ENCODE measurements at regions not wholly inside any gene's neighbourhood (a gene's known extent, or its start where the extent isn't known, plus 50 kb on each side); places are given as distances from the start of the nearest gene placed in this dataset.
"Not testable (repeated sequence)": the region's sequence is repeated elsewhere in the genome, so short reads cannot be mapped to it uniquely, and the experiment has no call there.

DNA sequence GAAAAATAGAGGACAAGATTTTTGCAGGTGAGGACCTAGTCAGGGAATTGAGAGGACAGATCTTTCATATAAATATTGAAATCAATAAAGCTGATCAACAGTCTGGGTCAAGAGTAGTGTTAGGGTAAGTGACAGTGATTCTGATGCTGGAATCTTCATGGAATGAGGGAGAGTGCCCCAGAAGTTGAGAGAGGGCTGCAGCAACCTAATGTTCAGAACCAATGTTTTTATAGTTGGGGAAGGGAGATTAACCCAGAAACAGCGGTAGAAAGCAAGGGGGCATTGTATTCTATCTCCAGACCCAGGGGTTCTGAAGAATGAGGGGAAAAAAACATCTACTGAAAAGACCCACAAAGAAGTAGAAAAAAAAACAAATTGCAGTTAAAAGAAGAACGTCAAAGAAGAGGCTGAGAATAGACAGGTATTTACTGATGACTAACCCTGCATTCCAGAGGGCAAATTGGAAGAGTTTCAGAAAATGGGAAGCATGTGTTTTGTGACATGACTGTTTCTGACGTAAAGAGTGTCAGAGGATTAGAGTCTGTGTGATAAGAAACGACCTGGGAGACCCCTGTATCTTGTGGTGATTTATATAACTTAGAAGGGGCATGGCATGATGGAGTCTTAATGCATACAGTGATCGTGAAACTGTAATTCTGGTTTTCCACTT lies 819.6 kb upstream of the EPHA5 start:
- DNase-seq (ENCODE audit: extremely low read depth, low read depth, low spot score): no peak

DNA sequence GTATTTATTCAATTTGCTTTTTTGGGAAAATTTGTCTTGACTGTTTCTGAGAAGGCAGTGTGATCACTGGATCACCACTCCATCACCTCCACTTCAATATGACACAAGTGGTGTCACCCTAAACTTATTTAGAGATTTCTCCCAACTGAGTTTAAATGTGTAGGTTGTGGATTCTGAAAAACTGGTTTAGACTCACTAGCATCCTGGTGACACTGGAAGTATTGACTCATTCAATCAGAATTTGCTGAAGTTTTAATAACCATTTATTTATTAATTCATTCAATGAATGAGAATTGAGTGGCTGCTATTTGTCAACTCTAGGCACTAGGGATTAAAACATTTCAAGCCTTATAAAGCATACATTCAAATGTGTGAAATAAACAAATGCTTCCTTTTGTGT lies 819.1 kb upstream of the EPHA5 start:
- no peak for DNase-seq (ENCODE audit: extremely low read depth, low read depth, low spot score)

DNA sequence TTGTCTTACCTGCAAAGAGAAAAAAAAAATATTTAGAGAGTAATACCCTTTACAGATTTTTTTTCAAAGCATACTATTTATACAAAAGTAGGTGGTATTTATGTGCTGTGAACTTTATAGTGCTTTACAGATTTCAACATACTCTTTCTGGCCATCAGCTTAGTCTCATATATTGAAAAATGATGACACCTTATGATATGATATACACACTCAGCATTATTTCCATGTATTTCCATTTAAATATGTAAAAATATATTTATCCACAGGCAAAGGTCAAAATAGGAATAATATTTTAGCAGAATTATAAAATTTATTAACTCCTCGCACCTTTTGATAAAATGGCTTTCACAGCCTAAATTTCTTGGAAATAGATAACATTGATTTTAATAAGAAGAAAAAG lies 815.8 kb upstream of the EPHA5 start:
- DNase-seq (ENCODE audit: extremely low read depth, low read depth, low spot score): no peak

DNA sequence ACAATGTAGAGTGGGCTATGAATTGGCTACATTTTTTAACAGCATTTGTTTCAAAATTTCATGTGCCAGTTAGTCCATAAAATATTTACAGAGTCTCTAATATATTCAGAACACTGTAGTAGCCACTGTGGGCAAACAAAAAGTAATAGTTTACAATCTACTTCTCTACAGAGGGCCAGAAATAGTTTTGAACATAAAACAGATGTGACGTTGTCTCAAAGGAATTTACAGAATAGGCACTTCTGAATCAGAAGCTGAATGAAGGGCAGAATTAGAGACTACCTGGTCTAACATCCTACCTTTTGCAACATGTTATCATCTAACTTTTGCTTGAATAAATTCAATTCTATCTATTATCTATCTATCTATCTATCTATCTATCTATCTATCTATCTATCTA lies 811.9 kb upstream of the EPHA5 start:
- no peak for DNase-seq (ENCODE audit: extremely low read depth, low read depth, low spot score)

DNA sequence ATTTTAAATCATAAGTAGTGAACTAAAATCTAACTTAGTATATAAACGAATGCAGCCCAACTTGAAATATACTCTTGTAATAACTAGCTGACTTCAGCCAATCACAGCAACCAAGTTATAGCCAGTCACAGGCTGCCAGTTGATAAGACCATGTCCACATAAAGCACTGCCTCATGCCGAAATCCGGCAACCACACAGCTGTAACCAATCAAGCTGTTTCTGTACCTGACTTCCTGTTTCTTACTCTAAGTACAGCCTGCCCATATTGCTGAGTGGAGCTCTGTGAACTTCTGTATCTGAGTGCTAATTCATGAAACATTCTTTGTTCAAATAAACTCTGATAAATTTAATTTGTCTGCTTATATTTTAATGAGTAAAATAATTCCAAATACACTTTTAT lies 805.3 kb upstream of the EPHA5 start:
- DNase-seq (ENCODE audit: extremely low read depth, low read depth, low spot score): no peak

DNA sequence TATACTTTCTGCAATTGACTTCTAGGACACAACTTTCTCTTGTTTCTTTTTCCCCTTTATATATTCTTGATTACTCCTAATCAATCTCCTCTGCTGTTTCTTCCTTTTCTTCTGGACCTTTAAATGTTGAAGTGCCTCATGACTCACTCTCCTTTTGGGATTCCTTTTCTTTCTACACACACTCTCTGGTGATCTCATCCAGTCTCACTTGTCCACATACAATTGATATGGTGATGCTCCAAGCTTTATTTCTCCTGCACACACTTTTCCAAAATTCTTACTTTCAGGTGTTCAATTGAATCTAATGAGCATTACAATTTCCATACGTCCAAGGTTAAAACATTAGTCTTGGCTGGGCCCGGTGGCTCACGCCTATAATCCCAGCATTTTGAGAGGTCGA lies 794.8 kb upstream of the EPHA5 start:
- no peak for DNase-seq (ENCODE audit: extremely low read depth, low read depth, low spot score)

DNA sequence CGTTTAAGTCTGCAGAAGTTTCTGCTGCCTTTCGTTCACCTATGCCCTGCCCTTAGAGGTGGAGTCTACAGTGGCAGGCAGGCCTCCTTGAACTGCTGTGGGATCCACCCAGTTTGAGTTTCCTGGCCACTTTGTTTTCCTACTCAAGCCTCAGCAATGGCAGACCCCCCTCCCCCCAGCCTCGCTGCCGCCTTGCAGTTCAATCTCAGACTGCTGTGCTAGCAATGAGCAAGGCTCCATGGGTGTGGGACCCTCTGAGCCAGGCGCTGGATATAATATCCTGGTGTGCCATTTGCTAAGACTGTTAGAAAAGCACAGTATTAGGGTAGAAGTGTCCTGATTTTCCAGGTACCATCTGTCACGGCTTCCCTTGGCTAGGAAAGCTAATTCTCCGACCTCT lies 792.6 kb upstream of the EPHA5 start:
- not testable (repeated sequence) for DNase-seq (ENCODE audit: extremely low read depth, low read depth, low spot score)

DNA sequence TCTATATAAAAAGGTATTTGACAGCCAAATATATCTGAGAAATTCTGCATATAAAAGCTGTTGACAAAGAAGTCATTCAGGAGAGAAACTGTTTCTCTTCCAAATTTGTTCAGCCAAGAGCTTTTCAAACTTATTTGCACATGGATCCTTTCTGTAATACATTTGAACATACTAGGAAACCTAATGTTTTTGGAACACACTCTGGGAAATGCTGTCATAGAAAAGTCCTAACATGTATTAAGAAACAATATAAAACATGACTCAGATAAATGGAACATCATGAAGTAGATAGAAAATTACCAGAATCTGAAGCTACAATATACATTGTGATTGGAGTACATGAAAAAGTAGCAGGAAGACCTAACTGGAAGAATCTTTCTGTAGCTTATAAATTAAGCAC lies 781.5 kb upstream of the EPHA5 start:
- no peak for DNase-seq (ENCODE audit: extremely low read depth, low read depth, low spot score)

DNA sequence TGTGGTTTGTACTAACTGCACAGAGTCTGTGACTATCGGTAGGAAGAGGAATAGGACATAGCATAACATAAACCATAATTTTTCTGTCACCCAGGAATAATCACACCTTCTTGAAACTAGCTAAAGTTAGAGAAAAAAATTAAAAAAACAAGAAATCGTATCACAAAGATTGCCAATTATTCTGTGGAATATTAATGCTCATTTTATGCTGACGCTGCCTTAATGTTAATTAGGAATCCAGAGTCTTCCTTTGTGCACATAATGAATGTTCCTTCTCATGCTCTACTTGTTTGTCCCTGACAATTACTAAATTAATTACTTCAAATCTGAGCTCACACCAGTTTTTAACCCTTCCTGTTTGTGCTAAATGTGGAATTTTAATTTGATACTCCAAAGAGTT lies 772.7 kb upstream of the EPHA5 start:
- no peak for DNase-seq (ENCODE audit: extremely low read depth, low read depth, low spot score)

DNA sequence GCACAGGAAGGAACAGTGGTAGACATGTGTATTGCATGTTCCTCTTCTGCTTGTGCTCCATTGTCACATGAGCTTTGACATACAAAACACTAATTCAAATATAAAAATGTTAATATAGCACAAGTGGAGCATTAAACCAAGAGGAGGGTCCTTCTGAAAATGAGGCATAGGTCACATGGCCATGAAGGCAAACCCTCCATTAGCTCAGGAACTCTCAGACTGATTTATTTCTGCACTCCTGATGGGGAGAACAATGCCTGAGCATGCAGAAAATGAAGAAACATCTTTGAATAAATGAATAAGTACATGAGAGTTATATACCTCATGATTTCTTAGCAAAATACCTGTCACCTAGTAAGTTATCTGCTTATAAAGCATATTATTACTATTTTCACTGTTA lies 769.2 kb upstream of the EPHA5 start:
- DNase-seq (ENCODE audit: extremely low read depth, low read depth, low spot score): no peak

DNA sequence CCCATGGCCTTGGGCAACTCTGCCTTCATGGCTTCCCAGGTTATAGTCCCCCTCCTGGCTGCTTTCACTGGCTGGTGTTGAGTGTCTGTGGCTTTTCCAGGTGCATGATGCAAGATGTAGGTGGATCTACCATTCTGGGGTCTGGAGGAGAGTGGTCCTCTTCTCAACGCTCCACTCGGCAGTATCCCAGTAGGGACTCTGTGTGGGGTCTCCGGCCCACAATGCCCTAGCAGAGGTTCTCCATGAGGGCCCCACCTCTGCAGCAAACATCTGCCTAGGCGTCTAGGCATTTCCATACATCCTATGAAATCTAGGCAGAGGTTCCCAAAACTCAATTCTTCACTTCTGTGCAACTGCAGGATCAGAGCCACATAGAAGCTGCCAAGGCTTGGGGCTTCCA lies 763.4 kb upstream of the EPHA5 start:
- DNase-seq (ENCODE audit: extremely low read depth, low read depth, low spot score): no peak

DNA sequence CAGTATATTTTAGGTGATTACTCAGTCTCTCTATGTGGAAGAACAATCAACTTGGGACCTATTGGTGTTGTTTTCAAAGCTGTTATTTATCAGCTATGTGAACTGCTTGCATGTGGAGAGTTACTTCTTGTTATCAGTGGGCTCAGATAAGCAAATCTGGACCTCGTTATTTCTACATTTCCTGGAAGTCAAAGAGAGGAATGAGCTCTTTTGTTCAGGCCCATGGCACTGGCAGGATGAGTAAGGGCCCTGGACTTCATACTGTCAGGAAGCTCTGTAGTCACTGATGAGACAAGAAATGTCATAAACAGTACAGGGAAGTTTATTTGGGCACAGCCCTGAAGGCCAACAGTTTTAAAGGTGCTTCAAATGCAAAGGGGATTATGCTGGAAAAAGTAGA lies 760.6 kb upstream of the EPHA5 start:
- no peak for DNase-seq (ENCODE audit: extremely low read depth, low read depth, low spot score)

DNA sequence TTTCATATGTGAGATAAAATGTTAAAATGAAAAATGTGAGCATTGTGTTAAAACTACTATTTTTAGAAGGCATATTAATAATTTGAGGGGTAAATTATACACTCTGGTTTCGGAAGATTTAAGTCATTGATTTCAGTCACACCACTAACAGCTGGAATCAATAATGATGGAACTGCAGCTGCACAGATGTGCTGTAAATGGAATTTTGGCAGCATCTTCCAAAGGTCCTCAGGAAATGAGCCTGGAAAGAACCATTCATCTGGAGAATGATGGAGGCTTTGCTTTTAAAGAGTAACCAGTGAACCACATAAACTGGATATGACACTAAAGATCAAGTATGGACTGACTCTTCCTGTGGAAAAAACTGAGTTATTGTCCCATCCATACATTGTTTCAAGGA lies 759.0 kb upstream of the EPHA5 start:
- no peak for DNase-seq (ENCODE audit: extremely low read depth, low read depth, low spot score)

DNA sequence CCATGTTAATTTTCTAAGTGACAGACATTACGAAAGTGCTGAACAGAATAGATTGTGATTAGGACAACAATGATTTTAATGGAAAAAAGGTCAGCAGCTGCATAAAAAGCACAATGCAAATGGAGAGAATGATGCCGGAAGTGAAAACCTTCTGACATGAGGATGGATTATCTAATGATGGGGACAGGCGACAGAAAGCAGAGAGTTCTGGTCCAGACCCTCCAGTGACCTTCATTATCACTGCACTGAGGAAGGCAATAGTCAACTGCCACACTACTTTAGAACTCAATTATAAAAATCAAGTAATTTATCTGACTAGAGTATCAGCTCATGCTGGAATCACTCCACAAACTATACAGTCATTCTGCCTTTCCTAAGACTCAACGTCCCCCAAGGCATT lies 746.1 kb upstream of the EPHA5 start:
- no peak for DNase-seq (ENCODE audit: extremely low read depth, low read depth, low spot score)

DNA sequence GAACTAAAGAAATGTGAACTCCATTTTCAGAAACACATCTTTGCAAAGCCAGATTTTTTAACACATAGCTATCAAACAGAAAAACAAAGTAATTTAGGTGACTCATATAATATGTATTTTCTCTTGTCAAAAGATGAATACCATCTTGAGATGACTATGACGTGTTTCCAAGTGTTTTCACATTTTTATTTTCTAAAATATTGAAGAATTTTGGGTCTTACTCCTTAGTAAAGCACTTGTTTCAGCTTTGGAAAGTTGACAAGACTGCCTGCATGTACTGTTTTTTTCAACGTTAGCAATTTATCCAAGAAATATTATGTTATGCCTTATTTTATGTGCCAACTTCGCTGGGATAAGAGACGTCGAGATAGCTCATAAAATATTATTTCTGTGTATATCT lies 733.9 kb upstream of the EPHA5 start:
- DNase-seq (ENCODE audit: extremely low read depth, low read depth, low spot score): no peak

DNA sequence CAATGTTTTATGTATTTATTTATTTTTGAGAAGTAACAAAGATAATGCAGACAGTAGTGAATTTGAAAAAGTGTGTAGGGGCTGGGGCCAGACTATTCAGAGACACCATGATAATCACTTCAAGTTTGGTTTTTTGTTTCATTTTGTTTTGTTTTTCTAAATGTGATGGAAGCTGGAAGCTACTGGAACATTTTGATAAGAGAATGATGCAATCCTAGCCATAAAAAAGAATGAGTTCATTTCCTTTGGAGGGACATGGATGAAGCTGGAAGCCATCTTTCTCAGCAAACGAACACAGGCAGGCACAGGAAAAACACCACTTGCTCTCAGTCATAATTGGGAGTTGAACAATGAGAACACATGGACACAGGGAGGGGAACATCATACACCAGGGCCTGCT lies 706.6 kb upstream of the EPHA5 start:
- DNase-seq (ENCODE audit: extremely low read depth, low read depth, low spot score): no peak

DNA sequence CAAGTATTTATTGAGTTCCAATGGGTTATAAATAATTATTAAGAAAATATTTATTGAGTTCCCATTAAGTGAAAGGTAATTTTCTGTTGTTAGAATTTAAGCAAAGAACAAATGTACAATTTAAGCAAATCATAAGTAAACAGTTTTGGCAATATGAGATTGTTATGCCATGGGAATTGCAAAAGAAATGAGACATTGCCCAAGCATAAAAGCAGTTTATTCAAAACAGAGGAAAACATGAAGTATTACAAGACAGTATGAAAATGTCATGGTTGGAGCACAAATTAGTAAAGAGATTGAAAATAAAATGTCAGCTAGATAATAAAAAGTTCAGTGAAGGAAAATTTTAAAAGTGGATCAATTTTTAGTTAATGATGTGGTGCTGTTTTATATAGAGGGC lies 706.1 kb upstream of the EPHA5 start:
- DNase-seq (ENCODE audit: extremely low read depth, low read depth, low spot score): no peak

DNA sequence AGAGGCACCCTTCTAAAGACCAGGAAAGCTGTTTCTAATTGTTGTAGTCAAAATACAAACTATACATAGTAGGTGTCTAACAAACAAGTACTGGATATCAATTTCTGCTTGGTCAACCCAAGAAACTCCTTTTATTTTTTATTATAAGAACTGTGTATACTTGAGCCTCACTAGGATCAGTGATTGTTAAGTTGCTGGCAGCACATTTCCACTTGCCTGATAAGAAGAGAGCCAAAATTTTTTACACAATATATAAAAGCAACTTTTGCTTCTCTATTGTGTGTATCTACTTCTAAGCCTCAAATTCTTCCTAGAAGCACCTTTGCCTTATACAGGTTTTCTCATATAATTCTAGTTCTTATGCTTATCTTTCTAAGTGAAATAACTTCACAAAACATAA lies 703.0 kb upstream of the EPHA5 start:
- no peak for DNase-seq (ENCODE audit: extremely low read depth, low read depth, low spot score)

DNA sequence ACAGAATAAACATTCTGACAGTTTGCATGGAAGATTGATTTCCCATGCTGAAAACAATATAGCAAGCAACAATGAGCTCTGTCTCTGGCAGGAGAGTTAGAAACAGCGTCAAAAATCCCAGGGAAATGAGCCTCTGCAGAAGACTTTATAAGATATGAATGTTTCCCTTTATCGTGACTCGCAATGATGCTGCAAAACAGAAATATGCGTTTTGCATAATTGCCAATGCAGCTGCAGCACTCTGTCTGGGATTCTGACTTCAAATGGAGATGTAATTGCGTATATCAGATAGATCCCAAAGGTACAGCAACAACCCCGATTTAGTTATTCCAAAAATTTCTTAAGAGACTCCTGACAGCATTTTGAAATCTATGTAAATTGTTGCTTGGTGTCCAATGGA lies 702.4 kb upstream of the EPHA5 start:
- DNase-seq (ENCODE audit: extremely low read depth, low read depth, low spot score): no peak

DNA sequence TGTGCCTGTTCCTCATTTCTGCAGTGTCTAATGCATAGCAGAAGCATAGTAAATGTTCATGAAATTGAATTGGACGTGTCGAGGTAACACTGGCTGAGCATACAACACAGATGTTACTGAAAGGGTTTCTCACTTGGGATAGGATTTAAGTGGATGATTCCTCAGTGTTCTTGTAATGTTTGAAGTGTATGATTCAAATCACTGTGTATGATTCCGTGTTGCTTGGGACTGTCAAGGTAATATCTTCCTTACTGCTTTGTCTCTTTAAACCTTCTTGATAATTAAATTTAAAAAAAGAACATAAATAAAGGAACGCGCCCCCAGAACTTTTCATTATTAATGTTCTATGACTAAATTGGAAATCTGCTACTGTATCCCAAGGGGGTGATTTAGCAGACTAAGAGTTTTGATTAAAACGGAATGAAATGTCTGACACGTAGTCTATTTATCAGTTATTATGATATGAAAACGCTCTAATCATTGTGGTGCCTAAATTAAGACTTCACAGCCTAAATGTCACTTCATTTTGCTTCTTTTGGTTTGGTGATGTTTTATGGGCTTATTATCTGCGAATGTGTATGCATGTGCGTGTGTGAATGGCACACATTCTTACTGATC lies 696.9 kb upstream of the EPHA5 start:
- no peak for DNase-seq (ENCODE audit: extremely low read depth, low read depth, low spot score)

DNA sequence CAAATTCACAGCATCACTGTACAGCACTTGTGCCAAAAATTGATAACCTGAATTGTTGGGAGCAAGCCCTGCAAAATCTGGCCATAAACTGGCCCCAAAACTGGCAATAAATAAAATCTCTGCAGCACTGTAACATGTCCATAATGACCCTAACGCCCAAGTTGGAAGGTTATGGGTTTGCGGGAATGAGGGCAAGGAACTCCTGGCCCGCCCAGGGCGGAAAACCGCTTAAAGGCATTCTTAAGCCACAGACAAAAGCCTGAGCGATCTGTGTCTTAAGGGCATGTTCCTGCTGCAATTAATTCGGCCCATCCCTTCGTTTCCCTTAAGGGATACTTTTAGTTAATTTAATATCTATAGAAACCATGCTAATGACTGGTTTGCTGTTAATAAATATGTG lies 690.1 kb upstream of the EPHA5 start:
- not testable (repeated sequence) for DNase-seq (ENCODE audit: extremely low read depth, low read depth, low spot score)

DNA sequence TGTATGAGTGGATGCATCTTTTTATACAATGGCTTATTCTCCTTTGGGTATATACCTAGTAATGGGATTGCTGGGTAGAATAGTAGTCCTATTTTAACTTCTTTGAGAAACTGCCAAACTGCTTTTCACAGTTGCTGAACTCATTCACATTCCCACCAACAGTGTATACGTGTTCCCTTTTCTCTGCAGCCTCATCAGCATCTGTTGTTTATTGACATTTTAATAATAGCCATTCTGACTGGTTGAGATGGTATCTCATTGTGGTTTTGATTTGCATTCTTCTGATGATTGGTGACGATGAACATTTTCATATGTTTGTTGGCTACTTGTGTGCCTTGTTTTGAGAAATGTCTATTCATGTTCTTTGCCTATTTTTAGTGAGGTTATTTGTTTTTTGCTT lies 687.0 kb upstream of the EPHA5 start:
- DNase-seq (ENCODE audit: extremely low read depth, low read depth, low spot score): no peak

DNA sequence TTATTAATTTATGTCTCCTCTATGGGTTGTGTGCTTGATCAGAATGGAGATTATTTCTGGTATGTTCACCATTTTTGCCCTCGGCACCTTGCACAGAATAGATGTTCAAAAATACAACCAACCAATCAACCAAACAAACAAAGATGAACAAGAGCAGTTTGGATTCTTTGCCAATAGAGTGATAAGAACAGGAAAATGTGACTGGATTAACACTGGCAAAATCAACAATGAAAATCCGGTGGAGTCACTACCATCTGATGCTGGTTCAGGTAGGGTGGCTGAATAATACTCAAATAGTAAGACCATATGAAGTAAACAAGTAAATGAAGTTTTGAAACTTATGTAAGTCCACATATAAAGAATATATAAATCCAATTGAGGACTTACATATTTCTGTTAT lies 685.0 kb upstream of the EPHA5 start:
- no peak for DNase-seq (ENCODE audit: extremely low read depth, low read depth, low spot score)

Data from glomerular endothelial cell (primary cell).